ENCODE measurements at regions not wholly inside any gene's neighbourhood (a gene's known extent, or its start where the extent isn't known, plus 50 kb on each side); places are given as distances from the start of the nearest gene placed in this dataset.

DNA sequence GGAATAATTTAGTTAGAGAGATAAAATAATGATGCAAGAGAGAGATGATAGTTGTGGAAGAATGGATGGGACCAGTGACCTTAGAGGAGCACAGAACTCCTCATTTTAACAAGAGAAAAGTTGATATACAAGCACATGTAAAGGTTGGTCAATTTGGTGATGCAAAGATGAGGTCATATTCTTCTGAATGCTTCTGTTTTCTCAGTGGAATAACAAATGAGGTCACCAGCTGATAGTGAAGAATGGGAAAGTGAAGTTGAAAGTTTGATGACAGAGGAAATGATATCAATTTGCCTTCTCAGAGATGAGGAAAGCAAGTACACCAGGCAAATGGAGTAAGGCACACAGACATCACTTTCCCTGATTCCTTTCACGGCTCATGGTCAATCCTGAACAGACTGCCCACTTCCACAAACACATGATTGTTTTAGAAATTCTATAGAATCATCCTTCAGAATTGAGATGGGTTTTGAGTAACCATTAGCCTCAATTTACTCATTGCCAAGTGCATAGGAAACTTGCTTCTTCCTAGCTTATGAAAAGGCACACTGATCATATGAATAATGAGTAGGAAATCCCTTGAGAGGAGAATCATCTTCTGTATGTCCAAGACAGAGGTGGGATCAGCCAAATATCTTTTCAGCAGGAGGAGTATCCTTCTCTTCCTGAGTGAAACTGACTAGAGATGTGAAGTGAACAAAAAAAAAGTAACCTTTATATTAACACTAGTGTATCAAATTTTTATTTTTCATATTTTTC is 82.4 kb upstream of the TCF21 start:
- POLR2A ChIA-PET (ENCODE audit: unreplicated experiment) = no interaction called here
- no CpG with 5 or more reads among the region's 1 CpG for WGBS, 2 experiments (ENCODE audit: extremely low coverage in 2 of 2, insufficient read length in 1 of 2)

More for the DNA sequence above, 82.4 kb upstream of the TCF21 start:
- no peak overlapping the region for H2AK5ac ChIP-seq (ENCODE audit: low read depth, low read length)
- no TSS peak for BruUV-seq (replicated peaks)
- H2AFZ ChIP-seq (replicated peaks; ENCODE audit: low read length, poor library complexity) = no peak overlapping the region
- H3K9me1 ChIP-seq (ENCODE audit: insufficient read depth, low read length) = no peaks in the 10 kb centered on the region
- H2AK9ac ChIP-seq (replicated peaks; ENCODE audit: low read depth, low read length, poor library complexity) = no peak overlapping the region
- no peaks in the 10 kb centered on the region for H3K36me3 ChIP-seq (ENCODE audit: control insufficient read depth, insufficient read depth, low read length)
- no peaks in the 10 kb centered on the region for H3K9me3 ChIP-seq (ENCODE audit: control insufficient read depth, insufficient read depth, low read length)
- H3K23ac ChIP-seq (ENCODE audit: low read depth, low read length) = no peak overlapping the region
- H2BK20ac ChIP-seq (ENCODE audit: low read depth, low read length) = no peak overlapping the region
- ATAC-seq (ENCODE audit: low read depth) (no peak), DNase-seq (peak; percentile 72)
- H3K27me3 ChIP-seq (ENCODE audit: control insufficient read depth, insufficient read depth, low read length) = no peaks in the 10 kb centered on the region
- H2BK5ac ChIP-seq (ENCODE audit: low read depth, low read length, poor library complexity, severe bottlenecking) = no peak overlapping the region
- H4K5ac ChIP-seq (ENCODE audit: low read depth, low read length) = no peak overlapping the region
- no peaks in the 10 kb centered on the region for H4K20me1 ChIP-seq (ENCODE audit: insufficient read depth, low read length)
- H3K4ac ChIP-seq (ENCODE audit: low read depth, low read length) = no peak overlapping the region
- H4K91ac ChIP-seq (ENCODE audit: insufficient read depth, low read depth, low read length) = no peak overlapping the region
- CTCF ChIA-PET = no interaction called here
- H3K79me1 ChIP-seq (ENCODE audit: low read depth in 1 of 2, low read length in 2 of 2) = no peaks in the 10 kb centered on the region
- dilution Hi-C loops (cut with HindIII; ENCODE audit: low sequenced_read_pairs, unreplicated experiment) = no loop called here
- H2BK15ac ChIP-seq (ENCODE audit: low read depth, low read length) = no peak overlapping the region
- H3K4me1 ChIP-seq (ENCODE audit: control insufficient read depth, insufficient read depth, low read length) = no peaks in the 10 kb centered on the region
- H4K8ac ChIP-seq (ENCODE audit: low read depth in 2 of 2, low read length in 2 of 2) = no peak overlapping the region
- H2BK120ac ChIP-seq (ENCODE audit: low read depth, low read length) = 0 out of 2 replicates have a peak overlapping the region, but pooled peaks have one; percentile 16
- intact Hi-C loops (cut with micrococcal nuclease) = no loop called here
- in situ Hi-C loops (cut with MboI; ENCODE audit: low sequenced_read_pairs) = no loop called here
- H3K9ac ChIP-seq (ENCODE audit: low read depth, low read length) = no peak overlapping the region
- H3K14ac ChIP-seq (replicated peaks; ENCODE audit: low read depth, low read length) = no peak overlapping the region
- no peak overlapping the region for H3K4me3 ChIP-seq (ENCODE audit: insufficient read depth, low read depth, low read length)
- H3K18ac ChIP-seq (ENCODE audit: low read depth, low read length) = no peak overlapping the region
- H3K56ac ChIP-seq (ENCODE audit: extremely low read depth, insufficient read depth, low read length) = no peak overlapping the region
- no peak for TF ChIP-seq POLR2A (IDR thresholded peaks at IDR 0.05; ENCODE audit: low read depth, low read length)
- TF ChIP-seq MAZ (IDR thresholded peaks at IDR 0.05; ENCODE audit: borderline replicate concordance, low read depth, low read length) = no peak
- TF ChIP-seq, protein P1, sequence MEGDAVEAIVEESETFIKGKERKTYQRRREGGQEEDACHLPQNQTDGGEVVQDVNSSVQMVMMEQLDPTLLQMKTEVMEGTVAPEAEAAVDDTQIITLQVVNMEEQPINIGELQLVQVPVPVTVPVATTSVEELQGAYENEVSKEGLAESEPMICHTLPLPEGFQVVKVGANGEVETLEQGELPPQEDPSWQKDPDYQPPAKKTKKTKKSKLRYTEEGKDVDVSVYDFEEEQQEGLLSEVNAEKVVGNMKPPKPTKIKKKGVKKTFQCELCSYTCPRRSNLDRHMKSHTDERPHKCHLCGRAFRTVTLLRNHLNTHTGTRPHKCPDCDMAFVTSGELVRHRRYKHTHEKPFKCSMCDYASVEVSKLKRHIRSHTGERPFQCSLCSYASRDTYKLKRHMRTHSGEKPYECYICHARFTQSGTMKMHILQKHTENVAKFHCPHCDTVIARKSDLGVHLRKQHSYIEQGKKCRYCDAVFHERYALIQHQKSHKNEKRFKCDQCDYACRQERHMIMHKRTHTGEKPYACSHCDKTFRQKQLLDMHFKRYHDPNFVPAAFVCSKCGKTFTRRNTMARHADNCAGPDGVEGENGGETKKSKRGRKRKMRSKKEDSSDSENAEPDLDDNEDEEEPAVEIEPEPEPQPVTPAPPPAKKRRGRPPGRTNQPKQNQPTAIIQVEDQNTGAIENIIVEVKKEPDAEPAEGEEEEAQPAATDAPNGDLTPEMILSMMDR (conservative IDR thresholded peaks at IDR 0.05; ENCODE audit: low read depth, low read length) = no peak
- TF ChIP-seq MAFK (IDR thresholded peaks at IDR 0.05; ENCODE audit: low read depth, low read length) = no peak
- no peak for TF ChIP-seq NFE2L2 (IDR thresholded peaks at IDR 0.05; ENCODE audit: low read depth, low read length)
- TF ChIP-seq BHLHE40 (IDR thresholded peaks at IDR 0.05; ENCODE audit: low read depth, low read length) = no peak
- no peak for TF ChIP-seq RCOR1 (IDR thresholded peaks at IDR 0.05; ENCODE audit: insufficient replicate concordance, low read length)
- no peak for TF ChIP-seq RFX5 (IDR thresholded peaks at IDR 0.05; ENCODE audit: low read depth, low read length)
- no peak for TF ChIP-seq USF2 (IDR thresholded peaks at IDR 0.05; ENCODE audit: low read depth, low read length)
- no peak for TF ChIP-seq RAD21 (IDR thresholded peaks at IDR 0.05; ENCODE audit: low read length)
- no peak for TF ChIP-seq FOS (IDR thresholded peaks at IDR 0.05; ENCODE audit: low read depth, low read length)
- no peak for TF ChIP-seq MXI1 (IDR thresholded peaks at IDR 0.05; ENCODE audit: borderline replicate concordance, low read depth, low read length)
- TF ChIP-seq, protein P2, sequence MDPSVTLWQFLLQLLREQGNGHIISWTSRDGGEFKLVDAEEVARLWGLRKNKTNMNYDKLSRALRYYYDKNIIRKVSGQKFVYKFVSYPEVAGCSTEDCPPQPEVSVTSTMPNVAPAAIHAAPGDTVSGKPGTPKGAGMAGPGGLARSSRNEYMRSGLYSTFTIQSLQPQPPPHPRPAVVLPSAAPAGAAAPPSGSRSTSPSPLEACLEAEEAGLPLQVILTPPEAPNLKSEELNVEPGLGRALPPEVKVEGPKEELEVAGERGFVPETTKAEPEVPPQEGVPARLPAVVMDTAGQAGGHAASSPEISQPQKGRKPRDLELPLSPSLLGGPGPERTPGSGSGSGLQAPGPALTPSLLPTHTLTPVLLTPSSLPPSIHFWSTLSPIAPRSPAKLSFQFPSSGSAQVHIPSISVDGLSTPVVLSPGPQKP (IDR thresholded peaks at IDR 0.05; ENCODE audit: borderline replicate concordance, low read depth, low read length) = no peak
- TF ChIP-seq SMC3 (IDR thresholded peaks at IDR 0.05; ENCODE audit: low read depth, low read length) = no peak
- no peak for TF ChIP-seq CHD1 (IDR thresholded peaks at IDR 0.05; ENCODE audit: low read depth, low read length)
- no peak for TF ChIP-seq CEBPB (IDR thresholded peaks at IDR 0.05; ENCODE audit: low read depth, low read length)
- no peak overlapping the region for H3K27ac ChIP-seq (ENCODE audit: insufficient read depth, low read length)
- no peak overlapping the region for H3K4me2 ChIP-seq (ENCODE audit: low read depth, low read length)

Data from IMR-90 (cell line).